IPS DF 6.9 (cell line): ENCODE measurements at regions not wholly inside any gene's neighbourhood (a gene's known extent, or its start where the extent isn't known, plus 50 kb on each side); places are given as distances from the start of the nearest gene placed in this dataset.
A peak's percentile ranks its signal among the peaks of the same experiment; 100 is the strongest.

Source experiments
- DNase-seq: peaks from one replicate; pipeline ENCODE4 v3.0.0-alpha.2; 2013; ENCODE audit warnings: low read depth, low spot score
- H3K27ac ChIP-seq: one replicate; pipeline ENCODE4 v1.5.1; 2013; ENCODE audit warnings: low read length, control low read depth
- H3K27me3 ChIP-seq: 2 replicates; pipeline ENCODE4 v1.6.1; 2013; ENCODE audit warnings: mild to moderate bottlenecking, low read length; ENCODE audit not compliant: control insufficient read depth, insufficient read depth
- H3K36me3 ChIP-seq: 2 replicates; pipeline ENCODE4 v1.6.1; 2013; ENCODE audit warnings: low read length; ENCODE audit not compliant: control insufficient read depth, insufficient read depth
- H3K4me1 ChIP-seq: 2 replicates; pipeline ENCODE4 v1.6.1; 2013; ENCODE audit warnings: low read length; ENCODE audit not compliant: control insufficient read depth, insufficient read depth
- H3K4me3 ChIP-seq: 2 replicates; pipeline ENCODE4 v1.5.1; 2013; ENCODE audit warnings: mild to moderate bottlenecking, low read length
- H3K9me3 ChIP-seq: 2 replicates; pipeline ENCODE4 v1.6.1; 2013; ENCODE audit warnings: low read length, inconsistent platforms; ENCODE audit not compliant: control insufficient read depth, insufficient read depth
- WGBS: extraction: QIAGEN DNeasy Blood & Tissue Kit; methylation state at CpG from one replicate; pipeline ENCODE4 v1.1.7; 2013; ENCODE audit warnings: mixed read lengths, missing lambda C conversion rate; ENCODE audit not compliant: insufficient read length, insufficient coverage; 5-methylcytosine and 5-hydroxymethylcytosine counted together

DNA sequence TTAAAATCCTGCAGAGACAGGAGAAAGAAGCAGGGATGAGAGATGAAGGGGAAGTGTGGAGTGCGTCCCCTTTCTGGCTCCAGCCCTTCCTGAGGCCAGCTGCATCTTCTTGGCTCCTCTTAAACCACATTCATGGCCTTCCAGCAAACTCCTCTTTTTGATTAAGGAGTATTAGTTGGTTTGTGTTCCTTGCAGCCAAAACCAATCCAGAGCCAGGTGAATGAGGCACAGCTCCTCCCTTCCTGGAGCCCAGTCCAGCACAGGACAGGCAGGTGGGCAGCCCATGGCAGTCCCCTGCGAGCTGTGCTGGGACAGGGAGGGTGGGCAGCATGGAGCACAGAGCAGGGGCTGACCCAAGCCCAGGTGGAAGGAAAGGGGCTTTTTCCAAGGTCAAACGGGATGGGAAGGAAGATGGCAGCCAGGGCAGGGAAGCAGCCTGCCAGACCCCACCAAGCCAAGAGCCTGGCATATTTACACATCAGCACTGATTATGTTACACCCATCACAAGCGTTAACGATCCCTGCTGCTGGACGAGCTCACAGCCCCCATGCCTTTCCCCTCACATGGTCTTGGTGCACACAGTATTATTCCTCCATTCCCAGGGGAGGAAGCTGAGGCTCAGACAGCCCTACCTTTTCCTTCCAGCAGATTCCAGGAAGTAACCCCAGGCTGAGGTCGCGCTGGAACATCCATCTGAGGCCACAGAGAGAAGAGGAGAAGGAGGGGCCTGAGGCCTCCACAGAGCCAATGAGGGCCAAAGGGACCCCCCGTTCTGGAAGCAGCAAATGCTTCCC is 175.6 kb downstream of the SMAD6 start:
- Histone ChIP-seq H3K27ac (no peak overlapping the region), H3K9me3 (no peaks in the 10 kb centered on the region), H3K4me3 (no peak overlapping the region), H3K4me1 (peaks cover 5% of the 10 kb centered on the region; the same call in 1 of the 2 replicates), H3K27me3 (no peaks in the 10 kb centered on the region), H3K36me3 (no peaks in the 10 kb centered on the region)
- DNase-seq = no peak
- WGBS = no CpG with 5 or more reads among the region's 9 CpGs

GRCh38 chr15:66878761-66879160 is 176.7 kb downstream of the SMAD6 start:
- H3K36me3 ChIP-seq = no peaks in the 10 kb centered on the region
- no peaks in the 10 kb centered on the region for H3K27me3 ChIP-seq
- no peaks in the 10 kb centered on the region for H3K9me3 ChIP-seq
- peaks cover 5% of the 10 kb centered on the region for H3K4me1 ChIP-seq
- WGBS = no CpG with 5 or more reads among the region's 4 CpGs
- H3K4me3 ChIP-seq = no peak overlapping the region
- no peak for DNase-seq
- H3K27ac ChIP-seq = no peak overlapping the region

- DNase-seq = no peak
- Histone ChIP-seq H3K4me1 (peaks cover 5% of the 10 kb centered on the region), H3K9me3 (no peaks in the 10 kb centered on the region), H3K4me3 (no peak overlapping the region), H3K27me3 (no peaks in the 10 kb centered on the region), H3K27ac (no peak overlapping the region), H3K36me3 (no peaks in the 10 kb centered on the region)
- no CpG with 5 or more reads among the region's 8 CpGs for WGBS
Measured at GRCh38 chr15:66879531-66880368, 177.7 kb downstream of the SMAD6 start.

DNA sequence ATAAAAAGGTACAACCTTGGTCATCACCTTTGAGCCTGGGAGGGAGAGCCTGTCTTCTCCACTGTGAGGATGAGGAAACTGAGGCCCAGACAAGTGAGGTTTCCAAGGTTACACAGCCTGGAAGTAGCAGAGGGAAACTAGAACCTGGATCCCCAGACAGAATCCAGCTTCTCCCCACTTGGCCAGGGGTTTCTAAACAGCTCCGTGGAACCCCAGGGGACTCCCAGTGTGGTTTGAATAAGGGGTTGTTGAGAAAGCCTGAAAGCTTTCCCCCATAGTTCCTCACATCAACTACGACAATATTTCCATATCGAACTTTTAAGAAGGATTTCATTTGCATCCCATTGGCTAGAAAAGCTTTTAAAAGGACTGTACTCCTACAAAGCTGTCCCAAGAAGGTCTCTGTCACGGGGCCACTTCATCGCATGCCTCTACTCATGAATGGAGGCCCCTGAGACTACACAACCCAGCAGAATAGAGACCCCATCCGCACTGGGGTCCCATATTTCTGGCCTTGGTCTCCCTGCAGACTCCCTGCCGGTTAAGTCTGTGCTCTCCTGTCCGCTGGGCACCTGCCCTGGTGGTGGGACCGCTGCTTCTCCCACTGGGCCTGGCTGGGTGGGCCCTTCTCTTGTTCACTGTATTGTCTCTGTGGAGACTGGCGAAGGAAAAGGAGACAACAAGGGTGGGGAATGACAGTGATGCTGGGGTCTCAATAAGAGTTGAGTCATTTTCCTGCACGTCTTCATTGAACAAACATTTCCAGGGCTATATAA is 178.5 kb downstream of the SMAD6 start:
- no peak for DNase-seq
- H3K4me1 ChIP-seq = peaks cover 5% of the 10 kb centered on the region
- WGBS = no CpG with 5 or more reads among the region's 11 CpGs
- H3K9me3 ChIP-seq = no peaks in the 10 kb centered on the region
- no peak overlapping the region for H3K4me3 ChIP-seq
- H3K36me3 ChIP-seq = no peaks in the 10 kb centered on the region
- no peak overlapping the region for H3K27ac ChIP-seq
- no peaks in the 10 kb centered on the region for H3K27me3 ChIP-seq

DNA sequence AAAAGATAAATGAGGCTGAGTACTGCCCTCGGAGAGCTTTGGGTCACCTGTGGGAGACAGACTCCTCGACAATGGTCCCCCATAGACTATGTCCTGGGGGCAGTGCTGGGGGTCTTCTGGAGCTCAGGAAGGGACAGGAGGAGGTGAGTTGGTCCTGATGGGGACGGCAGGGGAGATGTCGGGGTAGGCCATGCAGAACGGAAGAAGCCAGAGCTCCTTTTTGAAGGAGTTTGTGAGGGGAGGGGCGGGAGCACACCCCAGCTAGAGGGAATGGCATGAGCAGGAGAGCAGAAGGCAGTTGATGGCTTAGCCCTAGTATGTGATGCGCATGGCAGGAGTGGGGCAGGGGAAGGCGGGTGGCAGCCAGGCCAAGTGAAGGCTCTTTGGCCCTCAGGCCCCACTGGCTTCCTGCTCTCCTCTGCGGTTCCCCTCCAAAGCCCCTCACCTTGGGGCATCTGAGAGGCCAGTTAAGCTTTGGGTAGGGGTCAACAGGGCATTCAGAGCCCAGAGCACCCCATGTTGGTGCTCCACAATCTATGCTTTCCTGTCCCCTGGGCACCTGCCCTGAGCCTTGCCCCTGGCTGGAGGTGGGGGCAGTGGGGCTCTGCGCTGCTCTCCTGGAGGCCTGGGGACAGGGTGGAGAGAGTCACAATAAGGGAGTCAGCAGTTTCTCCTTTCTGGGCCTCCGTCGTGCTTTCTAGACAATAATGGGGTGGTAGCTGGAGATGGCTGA is 179.3 kb downstream of the SMAD6 start:
- Histone ChIP-seq H3K27me3 (no peaks in the 10 kb centered on the region), H3K36me3 (no peaks in the 10 kb centered on the region), H3K9me3 (no peaks in the 10 kb centered on the region; the same call in 1 of the 2 replicates), H3K4me1 (peaks cover 5% of the 10 kb centered on the region), H3K27ac (no peak overlapping the region), H3K4me3 (no peak overlapping the region)
- DNase-seq = no peak
- no CpG with 5 or more reads among the region's 12 CpGs for WGBS

GRCh38 chr15:66882251-66883020 is 180.4 kb downstream of the SMAD6 start:
- Histone ChIP-seq H3K27me3 (no peaks in the 10 kb centered on the region), H3K9me3 (no peaks in the 10 kb centered on the region; the same call in 1 of the 2 replicates), H3K4me1 (peaks cover 3% of the 10 kb centered on the region), H3K4me3 (no peak overlapping the region), H3K27ac (no peak overlapping the region), H3K36me3 (no peaks in the 10 kb centered on the region)
- WGBS = no CpG with 5 or more reads among the region's 11 CpGs
- DNase-seq = no peak

GRCh38 chr15:66883284-66883911 is 181.4 kb downstream of the SMAD6 start:
- H3K27me3 ChIP-seq = no peaks in the 10 kb centered on the region
- DNase-seq = peak; percentile 88
- no peak overlapping the region for H3K4me3 ChIP-seq
- H3K36me3 ChIP-seq = no peaks in the 10 kb centered on the region
- H3K4me1 ChIP-seq = peaks cover 1% of the 10 kb centered on the region; the same call in 1 of the 2 replicates
- no peak overlapping the region for H3K27ac ChIP-seq
- whole genome bisulfite sequencing = no CpG with 5 or more reads among the region's 10 CpGs
- H3K9me3 ChIP-seq = no peaks in the 10 kb centered on the region; the same call in 1 of the 2 replicates

- H3K27me3 ChIP-seq = no peaks in the 10 kb centered on the region
- H3K36me3 ChIP-seq = no peaks in the 10 kb centered on the region
- H3K27ac ChIP-seq = no peak overlapping the region
- H3K9me3 ChIP-seq = no peaks in the 10 kb centered on the region; the same call in 1 of the 2 replicates
- H3K4me1 ChIP-seq = peaks cover 1% of the 10 kb centered on the region; the same call in 1 of the 2 replicates
- WGBS = no CpG with 5 or more reads among the region's 8 CpGs
- H3K4me3 ChIP-seq = no peak overlapping the region
- DNase-seq = no peak
Measured at GRCh38 chr15:66884115-66884622, 181.2 kb upstream of the SMAD3 start.
